Endothelial cell of umbilical vein (primary cell): ENCODE measurements at regions not wholly inside any gene's neighbourhood (a gene's known extent, or its start where the extent isn't known, plus 50 kb on each side); places are given as distances from the start of the nearest gene placed in this dataset.

Experiments used
- BruUV-seq: library from RNA; stranded (reverse); fragments of 400-500 nt; replicated peaks from 2 replicates; lab custom pipeline; 2021; lab: Mats Ljungman, UMichigan
- CTCF ChIA-PET: fragments of 300-600, 350-600 bp; sonication (Branson Sonifier 250); formaldehyde crosslinking; loops from one replicate; lab custom pipeline; 2021; ENCODE audit warnings: antibody characterized with exemption, inconsistent platforms; lab: Charles Lee
- POLR2A ChIA-PET: fragments of 300-600, 350-600 bp; sonication (Branson Sonifier 250); formaldehyde crosslinking; loops from one replicate; lab custom pipeline; 2021; ENCODE audit warnings: antibody characterized with exemption, inconsistent platforms; lab: Charles Lee
- DNase-seq: peaks from one replicate; pipeline ENCODE4 v3.0.0-alpha.2; 2011; ENCODE audit warnings: low read depth, low spot score
- FAIRE-seq: peaks from 2 replicates; lab custom pipeline; 2011; peaks lifted over from hg19 to GRCh38; lab: Jason Lieb, UNC
- H2AFZ ChIP-seq: 2 replicates; pipeline ENCODE4 v1.6.0; 2012; ENCODE audit warnings: low read depth, low read length, control low read depth, inconsistent platforms
- H3K27ac ChIP-seq: 2 replicates; pipeline ENCODE4 v1.5.1; 2011; ENCODE audit warnings: low read depth, mild to moderate bottlenecking, control low read depth, low read length, moderate library complexity; ENCODE audit not compliant: insufficient read depth
- H3K27me3 ChIP-seq, 2 experiments: 2 replicates each; pipeline versions ENCODE4 v1.6.0 to v1.6.1; 2011; ENCODE audit warnings: low read length in 2 of 2, mixed read lengths in 1 of 2; ENCODE audit not compliant: control insufficient read depth in 2 of 2, insufficient read depth in 2 of 2
- H3K36me3 ChIP-seq, 2 experiments: 2 replicates in 1 of 2; 3 replicates in 1 of 2; pipeline ENCODE4 v1.5.1; 2011; ENCODE audit warnings: low read length in 2 of 2, mild to moderate bottlenecking in 1 of 2, moderate library complexity in 1 of 2; ENCODE audit not compliant: control insufficient read depth in 2 of 2, insufficient read depth in 2 of 2; ENCODE audit errors: extremely low read depth in 1 of 2
- H3K4me1 ChIP-seq: 3 replicates; pipeline ENCODE4 v1.5.1; 2011; ENCODE audit warnings: mild to moderate bottlenecking, low read length; ENCODE audit not compliant: control insufficient read depth, insufficient read depth; ENCODE audit errors: extremely low read depth
- H3K4me2 ChIP-seq: 2 replicates; pipeline ENCODE4 v1.6.1; 2011; ENCODE audit warnings: low read length, control low read depth, mixed read lengths; ENCODE audit not compliant: insufficient read depth
- H3K4me3 ChIP-seq, 3 experiments: fragments of 200-600 bp in 1 of 3; sonication (generic), shearing (Covaris generic) in 1 of 3; replicated peaks in 1 of 3; 2 replicates each; pipeline ENCODE4 v1.5.1; 2011 to 2016; ENCODE audit warnings: control low read depth in 3 of 3, low read length in 3 of 3, mild to moderate bottlenecking in 2 of 3, inconsistent platforms in 1 of 3, low read depth in 1 of 3, moderate library complexity in 1 of 3; ENCODE audit not compliant: insufficient read depth in 1 of 3
- H3K79me2 ChIP-seq: 2 replicates; pipeline ENCODE4 v1.6.0; 2012; ENCODE audit warnings: low read length, inconsistent platforms; ENCODE audit not compliant: control insufficient read depth, insufficient read depth
- H3K9ac ChIP-seq: replicated peaks from 2 replicates; pipeline ENCODE3; 2011; ENCODE audit warnings: low read length, control low read depth; ENCODE audit not compliant: insufficient read depth; ENCODE audit errors: extremely low read depth
- H3K9me1 ChIP-seq: replicated peaks from 3 replicates; pipeline ENCODE4 v1.6.0; 2011; ENCODE audit warnings: mild to moderate bottlenecking, low read length; ENCODE audit not compliant: control insufficient read depth, insufficient read depth; ENCODE audit errors: extremely low read depth
- H3K9me3 ChIP-seq: replicated peaks from 2 replicates; pipeline ENCODE4 v1.5.1; 2012; ENCODE audit warnings: low read length, inconsistent platforms; ENCODE audit not compliant: control insufficient read depth, insufficient read depth
- H4K20me1 ChIP-seq: replicated peaks from 2 replicates; pipeline ENCODE3; 2011; ENCODE audit warnings: mild to moderate bottlenecking, low read length; ENCODE audit not compliant: control insufficient read depth, insufficient read depth; ENCODE audit errors: extremely low read depth
- EZH2 ChIP-seq: IDR thresholded peaks from 2 replicates; pipeline ENCODE4 v1.6.1; 2012; ENCODE audit warnings: borderline replicate concordance, low read depth, mild to moderate bottlenecking, moderate library complexity, low read length, inconsistent platforms; ENCODE audit not compliant: severe bottlenecking
- FOS ChIP-seq: IDR thresholded peaks from 2 replicates; pipeline ENCODE4 v1.6.1; 2011; ENCODE audit warnings: mild to moderate bottlenecking, low read length, moderate library complexity, borderline replicate concordance; ENCODE audit not compliant: insufficient read depth
- GATA2 ChIP-seq: IDR thresholded peaks from 2 replicates; pipeline ENCODE4 v1.7.0; 2011; ENCODE audit warnings: low read depth, mild to moderate bottlenecking, moderate library complexity, mixed read lengths, low read length; ENCODE audit not compliant: insufficient read length, insufficient read depth
- JUN ChIP-seq: IDR thresholded peaks from 2 replicates; pipeline ENCODE4 v1.6.1; 2011; ENCODE audit warnings: borderline replicate concordance, low read depth; ENCODE audit not compliant: insufficient read length, insufficient read depth
- POLR2AphosphoS5 ChIP-seq: IDR thresholded peaks from 2 replicates; pipeline ENCODE4 v1.6.1; 2012; ENCODE audit warnings: low read depth, mild to moderate bottlenecking, control low read depth, low read length, moderate library complexity; ENCODE audit not compliant: insufficient read depth
- dilution Hi-C: fragments of 300-500 bp; cut with MboI; formaldehyde crosslinking; loops from one replicate; pipeline ENCODE4 v1.15.0; 2019; ENCODE audit warnings: low sequenced_read_pairs; ENCODE audit not compliant: extremely low pct_ligation_motif_present
- intact Hi-C: fragments of 100-400 bp; cut with micrococcal nuclease; formaldehyde crosslinking; loops from one replicate; pipeline ENCODE4 v1.10.0; 2022
- TF ChIP-seq, protein P1 (sequence below): IDR thresholded peaks from 2 replicates; pipeline ENCODE4 v1.6.1; 2011; ENCODE audit not compliant: insufficient read depth, insufficient read length
- TF ChIP-seq, protein P2 (sequence below), 2 donors: IDR thresholded peaks; 1 replicate in 1 of 2; 2 replicates in 1 of 2; pipeline ENCODE4 v1.5.1; 2011; ENCODE audit warnings: low read length in 2 of 2, mild to moderate bottlenecking in 2 of 2, moderate library complexity in 2 of 2, control low read depth in 1 of 2, inconsistent platforms in 1 of 2, low read depth in 1 of 2; ENCODE audit not compliant: insufficient read depth in 1 of 2; ENCODE audit errors: extremely low read depth in 1 of 2

DNA sequence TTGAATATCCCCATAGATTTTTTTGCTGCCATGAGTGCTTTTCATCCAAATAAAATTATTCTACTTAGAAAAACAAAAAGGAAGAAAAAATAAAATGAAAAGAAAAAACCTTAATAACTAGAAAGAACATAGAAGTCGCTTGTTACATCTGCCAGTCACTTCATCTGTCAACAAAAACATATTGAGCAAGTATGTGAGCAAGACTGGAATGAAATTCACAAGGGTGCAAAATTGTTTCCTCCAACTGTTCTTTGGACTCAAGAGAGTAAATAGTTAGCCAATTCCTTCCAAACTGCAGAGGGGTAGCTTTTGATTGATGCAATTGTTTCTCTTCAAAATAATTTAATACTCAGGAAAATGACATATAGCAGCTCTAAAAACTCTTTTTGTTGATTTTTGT, 336.3 kb upstream of the CDH7 start:
- intact Hi-C loops (no loop called here), dilution Hi-C loops (no loop called here)
- Histone ChIP-seq H4K20me1 (no peaks in the 10 kb centered on the region), H3K27me3 (no peaks in the 10 kb centered on the region), H3K79me2 (no peaks in the 10 kb centered on the region), H3K36me3 (no peaks in the 10 kb centered on the region), H3K9me3 (no peaks in the 10 kb centered on the region), H3K9me1 (no peaks in the 10 kb centered on the region), H3K4me2 (no peak overlapping the region), H2AFZ (no peak overlapping the region), H3K4me1 (no peaks in the 10 kb centered on the region), H3K27ac (no peak overlapping the region), H3K4me3 (no peak overlapping the region), H3K9ac (no peak overlapping the region)
- ChIA-PET CTCF (no interaction called here), POLR2A (no interaction called here)
- FAIRE-seq (no peak), DNase-seq (no peak)
- TF ChIP-seq, protein P1, sequence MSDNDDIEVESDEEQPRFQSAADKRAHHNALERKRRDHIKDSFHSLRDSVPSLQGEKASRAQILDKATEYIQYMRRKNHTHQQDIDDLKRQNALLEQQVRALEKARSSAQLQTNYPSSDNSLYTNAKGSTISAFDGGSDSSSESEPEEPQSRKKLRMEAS: no peak
- no peak for TF ChIP-seq POLR2AphosphoS5
- TF ChIP-seq, protein P2, sequence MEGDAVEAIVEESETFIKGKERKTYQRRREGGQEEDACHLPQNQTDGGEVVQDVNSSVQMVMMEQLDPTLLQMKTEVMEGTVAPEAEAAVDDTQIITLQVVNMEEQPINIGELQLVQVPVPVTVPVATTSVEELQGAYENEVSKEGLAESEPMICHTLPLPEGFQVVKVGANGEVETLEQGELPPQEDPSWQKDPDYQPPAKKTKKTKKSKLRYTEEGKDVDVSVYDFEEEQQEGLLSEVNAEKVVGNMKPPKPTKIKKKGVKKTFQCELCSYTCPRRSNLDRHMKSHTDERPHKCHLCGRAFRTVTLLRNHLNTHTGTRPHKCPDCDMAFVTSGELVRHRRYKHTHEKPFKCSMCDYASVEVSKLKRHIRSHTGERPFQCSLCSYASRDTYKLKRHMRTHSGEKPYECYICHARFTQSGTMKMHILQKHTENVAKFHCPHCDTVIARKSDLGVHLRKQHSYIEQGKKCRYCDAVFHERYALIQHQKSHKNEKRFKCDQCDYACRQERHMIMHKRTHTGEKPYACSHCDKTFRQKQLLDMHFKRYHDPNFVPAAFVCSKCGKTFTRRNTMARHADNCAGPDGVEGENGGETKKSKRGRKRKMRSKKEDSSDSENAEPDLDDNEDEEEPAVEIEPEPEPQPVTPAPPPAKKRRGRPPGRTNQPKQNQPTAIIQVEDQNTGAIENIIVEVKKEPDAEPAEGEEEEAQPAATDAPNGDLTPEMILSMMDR (IDR thresholded peaks at IDR 0.05; ENCODE audit: extremely low read depth in 1 of 2, insufficient read depth in 1 of 2, low read depth in 1 of 2, low read length in 2 of 2): no peak
- no peak for TF ChIP-seq EZH2
- TF ChIP-seq FOS: no peak
- TF ChIP-seq JUN: no peak
- no peak for TF ChIP-seq GATA2
- no TSS peak for BruUV-seq
